ENCODE measurements at regions not wholly inside any gene's neighbourhood (a gene's known extent, or its start where the extent isn't known, plus 50 kb on each side); places are given as distances from the start of the nearest gene placed in this dataset.
A peak's percentile ranks its signal among the peaks of the same experiment; 100 is the strongest.

- H3K4me3 ChIP-seq (ENCODE audit: low read length): no peak overlapping the region
- no peak for DNase-seq (ENCODE audit: low read depth)
- TF ChIP-seq, protein P1, sequence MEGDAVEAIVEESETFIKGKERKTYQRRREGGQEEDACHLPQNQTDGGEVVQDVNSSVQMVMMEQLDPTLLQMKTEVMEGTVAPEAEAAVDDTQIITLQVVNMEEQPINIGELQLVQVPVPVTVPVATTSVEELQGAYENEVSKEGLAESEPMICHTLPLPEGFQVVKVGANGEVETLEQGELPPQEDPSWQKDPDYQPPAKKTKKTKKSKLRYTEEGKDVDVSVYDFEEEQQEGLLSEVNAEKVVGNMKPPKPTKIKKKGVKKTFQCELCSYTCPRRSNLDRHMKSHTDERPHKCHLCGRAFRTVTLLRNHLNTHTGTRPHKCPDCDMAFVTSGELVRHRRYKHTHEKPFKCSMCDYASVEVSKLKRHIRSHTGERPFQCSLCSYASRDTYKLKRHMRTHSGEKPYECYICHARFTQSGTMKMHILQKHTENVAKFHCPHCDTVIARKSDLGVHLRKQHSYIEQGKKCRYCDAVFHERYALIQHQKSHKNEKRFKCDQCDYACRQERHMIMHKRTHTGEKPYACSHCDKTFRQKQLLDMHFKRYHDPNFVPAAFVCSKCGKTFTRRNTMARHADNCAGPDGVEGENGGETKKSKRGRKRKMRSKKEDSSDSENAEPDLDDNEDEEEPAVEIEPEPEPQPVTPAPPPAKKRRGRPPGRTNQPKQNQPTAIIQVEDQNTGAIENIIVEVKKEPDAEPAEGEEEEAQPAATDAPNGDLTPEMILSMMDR (conservative IDR thresholded peaks at IDR 0.05; ENCODE audit: low read depth, low read length): no peak
These were observed 282.1 kb downstream of the CYLC2 start for GRCh38 chr9:103277240-103277639.

DNA sequence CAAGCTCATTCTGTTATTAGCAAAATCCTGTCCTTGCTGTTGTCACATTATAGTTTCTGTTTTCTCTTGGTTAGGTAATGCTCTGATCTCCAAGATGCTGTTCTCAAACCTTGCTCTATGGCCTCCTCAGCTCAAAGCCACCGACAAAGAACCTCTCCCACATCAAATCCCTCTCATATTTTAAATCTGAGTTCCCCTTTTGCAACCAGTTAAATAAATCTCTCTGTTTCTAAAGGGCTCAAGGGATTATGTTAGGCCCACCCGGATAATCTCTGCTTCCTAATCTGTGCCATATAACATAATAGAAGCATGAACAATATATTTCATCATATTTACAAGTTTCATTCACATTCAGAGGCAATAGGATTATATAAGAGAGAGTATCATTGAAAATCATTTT is 286.0 kb downstream of the CYLC2 start:
- DNase-seq (ENCODE audit: low read depth): no peak
- H3K4me3 ChIP-seq (ENCODE audit: low read length): no peak overlapping the region
- TF ChIP-seq, protein P1 (conservative IDR thresholded peaks at IDR 0.05; ENCODE audit: low read depth, low read length): no peak

DNA sequence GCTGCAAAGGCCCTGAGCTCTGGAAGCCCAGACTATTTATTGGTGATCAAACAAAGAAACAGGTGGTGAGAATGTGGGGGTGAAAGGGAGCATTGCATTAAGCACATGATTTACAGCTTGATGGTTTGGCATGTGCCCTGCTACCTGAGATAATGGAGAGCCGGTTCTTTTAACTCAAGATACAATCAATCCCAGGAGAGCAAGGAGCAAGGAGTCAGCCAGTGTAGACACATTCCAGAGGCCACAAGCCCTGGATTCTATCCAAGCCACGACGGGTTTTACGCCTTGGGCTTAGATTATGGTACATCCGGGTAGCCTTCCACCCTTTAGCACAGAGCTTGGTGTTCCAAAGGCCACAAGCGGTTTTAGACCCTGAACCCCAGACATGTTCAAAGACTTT is 292.2 kb downstream of the CYLC2 start:
- no peak overlapping the region for H3K4me3 ChIP-seq (ENCODE audit: low read length)
- TF ChIP-seq, protein P1 (conservative IDR thresholded peaks at IDR 0.05; ENCODE audit: low read depth, low read length): no peak
- DNase-seq (ENCODE audit: low read depth): no peak

DNA sequence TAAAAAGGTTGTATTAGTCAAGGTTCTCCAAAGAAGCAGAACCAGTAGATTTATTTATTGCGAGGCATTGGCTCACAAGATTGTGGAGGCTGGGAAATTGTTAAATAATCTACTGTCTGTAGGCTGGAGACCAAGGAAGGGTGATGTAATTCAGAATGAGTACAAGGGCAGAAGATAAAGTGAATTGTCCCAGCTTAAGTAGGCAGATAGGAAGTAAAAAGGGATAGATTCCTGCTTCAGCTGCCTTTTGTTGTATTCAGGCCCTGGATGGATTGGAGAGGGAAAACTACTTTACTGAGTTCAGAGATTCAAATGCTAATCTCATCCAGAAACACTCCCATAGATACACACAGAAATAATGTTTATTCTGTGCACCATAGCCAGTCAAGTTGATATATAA is 301.1 kb downstream of the CYLC2 start:
- TF ChIP-seq, protein P1 (conservative IDR thresholded peaks at IDR 0.05; ENCODE audit: low read depth, low read length): no peak
- DNase-seq (ENCODE audit: low read depth): no peak
- no peak overlapping the region for H3K4me3 ChIP-seq (ENCODE audit: low read length)

GRCh38 chr9:103301051-103301450 is 305.9 kb downstream of the CYLC2 start:
- no peak overlapping the region for H3K4me3 ChIP-seq (ENCODE audit: low read length)
- no peak for DNase-seq (ENCODE audit: low read depth)
- TF ChIP-seq, protein P1 (conservative IDR thresholded peaks at IDR 0.05; ENCODE audit: low read depth, low read length): no peak

- no peak overlapping the region for H3K4me3 ChIP-seq (ENCODE audit: low read length)
- no peak for DNase-seq (ENCODE audit: low read depth)
- TF ChIP-seq, protein P1 (conservative IDR thresholded peaks at IDR 0.05; ENCODE audit: low read depth, low read length): no peak
These were observed 309.7 kb downstream of the CYLC2 start for GRCh38 chr9:103304797-103305196.

GRCh38 chr9:103319979-103320378 is 324.8 kb downstream of the CYLC2 start:
- DNase-seq (ENCODE audit: low read depth): no peak
- TF ChIP-seq, protein P1 (conservative IDR thresholded peaks at IDR 0.05; ENCODE audit: low read depth, low read length): peak; percentile 42
- no peak overlapping the region for H3K4me3 ChIP-seq (ENCODE audit: low read length)

All from retinal pigment epithelial cell (primary cell).